SU-DHL-6 (cell line): ENCODE measurements at regions not wholly inside any gene's neighbourhood (a gene's known extent, or its start where the extent isn't known, plus 50 kb on each side); places are given as distances from the start of the nearest gene placed in this dataset.

ENCODE experiments used
- H2AFZ ChIP-seq: fragments of 200-600 bp; sonication (generic); 2 replicates; pipeline ENCODE4 v1.6.1; 2014; ENCODE audit warnings: low read depth, mild to moderate bottlenecking, moderate library complexity, mixed read lengths, antibody characterized with exemption, low read length; ENCODE audit not compliant: severe bottlenecking
- H3F3A ChIP-seq: fragments of 200-600 bp; shearing (Covaris generic); 2 replicates; pipeline ENCODE4 v1.6.0; 2016; ENCODE audit warnings: antibody characterized with exemption, mild to moderate bottlenecking; ENCODE audit not compliant: insufficient read depth
- H3K27ac ChIP-seq: fragments of 200-600 bp; sonication (generic); 2 replicates; pipeline ENCODE4 v1.5.1; 2016; ENCODE audit warnings: low read depth, mild to moderate bottlenecking, low read length, moderate library complexity, mixed read lengths
- H3K27me3 ChIP-seq: fragments of 200-600 bp; sonication (generic), shearing (Covaris generic); 2 replicates; pipeline ENCODE4 v1.6.0; 2014; ENCODE audit warnings: mild to moderate bottlenecking, low read length
- H3K36me3 ChIP-seq: fragments of 200-600 bp; sonication (generic); 2 replicates; pipeline ENCODE4 v1.6.1; 2014; ENCODE audit warnings: mild to moderate bottlenecking, low read length, mixed read lengths
- H3K4me2 ChIP-seq: fragments of 300-600, 200-600 bp; shearing (Covaris generic), sonication (generic); 2 replicates; pipeline ENCODE4 v1.6.0; 2014; ENCODE audit warnings: low read length, low read depth, mild to moderate bottlenecking; ENCODE audit not compliant: poor library complexity, severe bottlenecking
- H3K4me3 ChIP-seq: fragments of 200-600 bp; sonication (generic); 2 replicates; pipeline ENCODE4 v1.5.1; 2014; ENCODE audit warnings: antibody characterized with exemption, low read length, mild to moderate bottlenecking, mixed read lengths; ENCODE audit not compliant: insufficient read depth, poor library complexity, severe bottlenecking
- H3K79me2 ChIP-seq: fragments of 200-600 bp; sonication (generic); 2 replicates; pipeline ENCODE4 v1.6.1; 2014; ENCODE audit warnings: mild to moderate bottlenecking, low read length, moderate library complexity; ENCODE audit not compliant: insufficient read depth
- H3K9ac ChIP-seq: fragments of 200-600 bp; sonication (generic); 2 replicates; pipeline ENCODE4 v1.7.0; 2014; ENCODE audit warnings: mild to moderate bottlenecking, low read length
- H3K9me2 ChIP-seq: fragments of 200-600 bp; sonication (generic); replicated peaks from 2 replicates; pipeline ENCODE4 v1.6.1; 2014; ENCODE audit warnings: low read length; ENCODE audit not compliant: insufficient read depth
- H3K9me3 ChIP-seq: fragments of 200-600 bp; sonication (generic); 2 replicates; pipeline ENCODE4 v1.6.1; 2014; ENCODE audit warnings: low read length, mixed read lengths; ENCODE audit not compliant: insufficient read depth
- H4K20me1 ChIP-seq: fragments of 200-600 bp; sonication (generic); 2 replicates; pipeline ENCODE4 v1.6.1; 2014; ENCODE audit warnings: low read depth, mild to moderate bottlenecking, antibody characterized with exemption, low read length, moderate library complexity, mixed read lengths
- EZH2phosphoT487 ChIP-seq: fragments of 200-600 bp; sonication (generic), shearing (Covaris generic); conservative IDR thresholded peaks from 2 replicates; pipeline ENCODE4 v1.6.1; 2018; ENCODE audit warnings: mild to moderate bottlenecking, antibody characterized with exemption, low read length, moderate library complexity, mixed read lengths
- TF ChIP-seq, protein P1 (sequence below): fragments of 200-600 bp; sonication (generic); IDR thresholded peaks from one replicate; pipeline ENCODE4 v1.5.1; 2017; ENCODE audit warnings: antibody characterized with exemption, mild to moderate bottlenecking, low read length, moderate library complexity; ENCODE audit not compliant: insufficient read depth, poor library complexity, severe bottlenecking

DNA sequence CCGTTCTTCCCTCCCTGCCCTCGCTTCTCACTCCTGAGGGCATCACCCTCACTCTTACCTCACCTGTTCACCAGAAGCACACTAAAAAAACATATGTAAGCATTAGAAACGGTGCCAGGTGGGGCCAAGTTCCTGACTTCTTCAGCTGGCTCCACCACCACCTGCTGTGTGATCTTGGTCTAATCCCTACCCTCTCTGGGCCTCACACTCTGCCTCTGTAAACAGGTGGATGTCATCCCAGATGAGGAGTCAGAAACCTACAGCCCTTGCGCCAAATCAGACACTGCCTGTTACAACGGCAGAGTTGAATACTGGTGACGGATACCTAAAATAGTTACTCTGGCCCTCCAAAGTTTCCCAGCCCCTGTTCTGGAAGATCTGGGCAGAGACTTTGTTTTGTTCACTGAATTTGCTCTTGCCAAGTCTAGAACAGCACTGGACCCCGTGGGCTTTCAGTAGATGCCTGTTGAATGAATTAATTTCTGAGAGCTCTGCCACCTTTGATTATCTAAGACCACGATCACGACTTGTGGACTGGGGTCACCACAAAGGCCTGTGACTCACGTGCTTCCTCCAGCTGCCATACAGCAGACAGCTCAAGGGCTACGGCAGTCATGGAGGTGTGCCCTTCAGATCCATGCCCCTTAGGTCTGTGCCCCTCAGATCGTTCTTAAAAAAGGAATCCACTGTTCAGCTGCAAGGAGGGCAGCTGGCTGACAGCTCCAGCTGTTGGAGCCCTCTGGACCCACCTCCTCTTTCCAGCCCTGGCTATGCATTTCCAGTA lies 71.9 kb downstream of the GSC start:
- Histone ChIP-seq H2AFZ (no peak overlapping the region), H3K27me3 (no peaks in the 10 kb centered on the region), H3K79me2 (no peaks in the 10 kb centered on the region), H3K4me3 (no peak overlapping the region), H4K20me1 (no peaks in the 10 kb centered on the region), H3K9ac (no peak overlapping the region), H3K9me3 (no peaks in the 10 kb centered on the region), H3F3A (no peaks in the 10 kb centered on the region), H3K9me2 (no peaks in the 10 kb centered on the region), H3K4me2 (no peak overlapping the region), H3K36me3 (no peaks in the 10 kb centered on the region), H3K27ac (no peak overlapping the region)
- no peak for TF ChIP-seq EZH2phosphoT487
- TF ChIP-seq, protein P1, sequence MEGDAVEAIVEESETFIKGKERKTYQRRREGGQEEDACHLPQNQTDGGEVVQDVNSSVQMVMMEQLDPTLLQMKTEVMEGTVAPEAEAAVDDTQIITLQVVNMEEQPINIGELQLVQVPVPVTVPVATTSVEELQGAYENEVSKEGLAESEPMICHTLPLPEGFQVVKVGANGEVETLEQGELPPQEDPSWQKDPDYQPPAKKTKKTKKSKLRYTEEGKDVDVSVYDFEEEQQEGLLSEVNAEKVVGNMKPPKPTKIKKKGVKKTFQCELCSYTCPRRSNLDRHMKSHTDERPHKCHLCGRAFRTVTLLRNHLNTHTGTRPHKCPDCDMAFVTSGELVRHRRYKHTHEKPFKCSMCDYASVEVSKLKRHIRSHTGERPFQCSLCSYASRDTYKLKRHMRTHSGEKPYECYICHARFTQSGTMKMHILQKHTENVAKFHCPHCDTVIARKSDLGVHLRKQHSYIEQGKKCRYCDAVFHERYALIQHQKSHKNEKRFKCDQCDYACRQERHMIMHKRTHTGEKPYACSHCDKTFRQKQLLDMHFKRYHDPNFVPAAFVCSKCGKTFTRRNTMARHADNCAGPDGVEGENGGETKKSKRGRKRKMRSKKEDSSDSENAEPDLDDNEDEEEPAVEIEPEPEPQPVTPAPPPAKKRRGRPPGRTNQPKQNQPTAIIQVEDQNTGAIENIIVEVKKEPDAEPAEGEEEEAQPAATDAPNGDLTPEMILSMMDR, result no peak

DNA sequence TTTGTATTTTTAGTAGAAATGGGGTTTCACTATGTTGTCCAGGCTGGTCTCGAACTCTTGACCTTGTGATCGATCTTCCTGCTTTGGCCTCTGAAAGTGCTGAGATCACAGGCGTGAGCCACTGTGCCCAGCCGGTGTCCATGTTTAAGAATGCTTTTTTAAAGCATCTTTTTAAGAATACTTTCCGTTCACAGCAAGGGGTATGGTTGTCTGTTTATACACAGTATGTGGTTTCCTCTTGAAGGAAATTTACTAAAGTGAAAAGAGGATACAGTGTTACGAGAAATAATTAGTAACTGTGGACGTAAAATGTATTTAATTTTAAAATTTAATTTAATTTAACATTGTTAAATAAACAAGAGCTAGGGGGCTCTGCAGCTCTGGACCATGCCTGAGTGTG lies 73.4 kb downstream of the GSC start:
- Histone ChIP-seq H3F3A (no peaks in the 10 kb centered on the region), H2AFZ (no peak overlapping the region), H3K79me2 (no peaks in the 10 kb centered on the region), H3K4me2 (no peak overlapping the region), H3K27ac (no peak overlapping the region), H3K9me2 (no peaks in the 10 kb centered on the region), H3K27me3 (no peaks in the 10 kb centered on the region), H3K36me3 (no peaks in the 10 kb centered on the region), H3K9me3 (no peaks in the 10 kb centered on the region), H3K4me3 (no peak overlapping the region), H4K20me1 (no peaks in the 10 kb centered on the region), H3K9ac (no peak overlapping the region)
- TF ChIP-seq, protein P1, result no peak
- no peak for TF ChIP-seq EZH2phosphoT487

DNA sequence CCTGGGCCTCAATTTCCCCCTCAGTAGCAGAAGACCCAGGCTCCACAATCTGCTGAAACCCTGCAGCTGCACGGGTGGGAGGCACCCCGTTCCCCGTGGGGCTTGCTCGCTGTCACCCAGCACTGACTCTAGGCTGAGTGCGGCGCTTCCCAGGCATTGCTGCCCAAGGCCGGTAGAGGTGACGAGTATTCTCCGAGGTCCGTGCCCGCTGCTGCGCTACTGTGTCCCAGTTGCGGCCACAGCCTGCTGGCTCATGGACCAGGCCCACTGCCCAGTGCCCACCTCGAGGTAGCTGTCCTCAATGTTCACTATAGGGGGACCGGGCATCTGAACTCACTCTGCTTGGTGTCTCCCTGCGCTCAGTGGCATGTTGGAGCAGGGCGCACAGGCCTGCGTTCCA lies 74.7 kb downstream of the GSC start:
- no peaks in the 10 kb centered on the region for H3F3A ChIP-seq
- no peak overlapping the region for H3K9ac ChIP-seq
- H3K9me3 ChIP-seq, result no peaks in the 10 kb centered on the region
- no peaks in the 10 kb centered on the region for H3K9me2 ChIP-seq
- no peak overlapping the region for H3K27ac ChIP-seq
- no peak overlapping the region for H3K4me3 ChIP-seq
- no peaks in the 10 kb centered on the region for H4K20me1 ChIP-seq
- TF ChIP-seq, protein P1, result no peak
- no peak for TF ChIP-seq EZH2phosphoT487
- no peaks in the 10 kb centered on the region for H3K27me3 ChIP-seq
- no peaks in the 10 kb centered on the region for H3K79me2 ChIP-seq
- H2AFZ ChIP-seq, result no peak overlapping the region
- H3K36me3 ChIP-seq, result no peaks in the 10 kb centered on the region
- no peak overlapping the region for H3K4me2 ChIP-seq
